CD4-positive, alpha-beta T cell treated with Interleukin-1 beta for 1 hour (primary cell): ENCODE measurements at regions not wholly inside any gene's neighbourhood (a gene's known extent, or its start where the extent isn't known, plus 50 kb on each side); places are given as distances from the start of the nearest gene placed in this dataset.
"Not testable (repeated sequence)": the region's sequence is repeated elsewhere in the genome, so short reads cannot be mapped to it uniquely, and the experiment has no call there.

Source experiments
- DNase-seq, 2 donors: peaks; one replicate each; pipeline ENCODE4 v3.0.0-alpha.2; 2020 to 2022

DNA sequence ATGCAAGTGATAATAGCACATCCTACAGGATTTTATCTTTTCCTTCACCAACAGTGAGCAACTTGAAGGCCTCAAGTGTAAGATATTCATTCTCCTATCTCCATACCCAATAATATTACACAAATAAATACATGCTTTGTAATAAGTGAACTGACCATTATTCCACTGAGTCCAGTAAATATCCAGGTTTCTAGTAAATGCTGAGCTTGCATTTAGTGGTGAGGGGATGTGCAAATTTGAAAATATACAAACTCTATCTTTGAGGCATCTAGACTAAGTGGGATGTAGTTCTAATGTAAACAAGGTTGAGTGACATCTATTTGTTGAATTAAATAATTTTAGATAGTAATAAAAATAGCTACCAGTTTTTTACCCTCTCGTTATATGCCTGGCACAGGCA, 587.6 kb upstream of the IL12A start:
- DNase-seq: no peak

GRCh38 chr3:159409711-159410110, 578.9 kb upstream of the IL12A start:
- DNase-seq: not testable (repeated sequence)

- no peak for DNase-seq
Observed at GRCh38 chr3:159413319-159413718, 575.3 kb upstream of the IL12A start.

- no peak for DNase-seq
Observed at GRCh38 chr3:159416856-159417255, 571.8 kb upstream of the IL12A start.

DNA sequence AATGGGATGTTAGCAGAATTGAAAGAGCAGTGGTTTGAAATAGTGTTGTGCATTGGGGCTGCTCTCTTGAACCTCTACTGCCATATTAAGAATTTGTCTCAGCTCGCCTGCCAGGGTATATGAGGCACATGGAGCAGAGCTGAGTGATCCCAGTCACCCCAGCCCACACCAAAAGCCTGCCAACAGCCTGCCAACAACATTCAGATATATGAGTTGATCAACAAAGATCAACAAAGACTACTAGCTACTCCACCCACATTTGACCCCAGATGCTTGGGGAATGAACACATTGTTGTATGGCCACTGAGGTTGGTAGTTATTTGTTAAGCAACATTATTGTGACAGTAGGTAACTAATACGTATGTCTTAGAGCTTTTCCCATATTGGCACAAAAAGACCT, 570.9 kb upstream of the IL12A start:
- DNase-seq: no peak

GRCh38 chr3:159418571-159419526, 569.8 kb upstream of the IL12A start:
- DNase-seq: no peak

- DNase-seq: no peak
Observed at GRCh38 chr3:159429702-159430101, 558.9 kb upstream of the IL12A start.

DNA sequence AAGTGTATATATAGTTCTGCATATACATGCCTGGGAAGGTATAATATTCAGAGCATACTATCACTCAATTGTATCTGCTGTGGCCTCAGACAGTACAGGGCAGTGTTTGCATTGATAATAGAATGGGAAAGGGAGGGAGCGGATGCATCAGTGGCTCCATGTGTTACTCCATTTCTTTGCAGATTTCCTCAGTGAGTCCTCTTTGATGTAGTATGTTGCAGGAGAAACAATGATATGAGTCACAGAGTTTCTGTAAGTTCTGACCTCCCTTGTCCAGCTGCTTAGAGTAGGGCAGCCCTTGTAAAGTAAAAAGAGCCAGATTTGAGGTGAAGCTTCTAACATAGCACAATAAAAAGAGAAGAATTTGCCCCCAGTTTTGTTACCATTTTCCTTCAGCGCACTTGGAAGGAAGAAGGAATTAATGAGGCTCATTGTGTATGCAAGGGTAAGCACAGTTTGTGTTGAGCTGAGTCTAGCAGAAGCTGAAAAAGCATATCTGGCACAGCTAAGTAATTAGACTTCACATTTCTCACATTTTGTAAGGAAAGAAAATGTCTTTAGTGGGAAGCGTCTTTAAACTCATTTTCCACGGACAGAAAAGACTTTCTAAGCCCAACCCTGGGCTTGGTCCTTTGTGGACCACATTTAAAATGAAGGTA, 555.8 kb upstream of the IL12A start:
- no peak for DNase-seq

GRCh38 chr3:159439346-159439745, 549.3 kb upstream of the IL12A start:
- no peak for DNase-seq

DNA sequence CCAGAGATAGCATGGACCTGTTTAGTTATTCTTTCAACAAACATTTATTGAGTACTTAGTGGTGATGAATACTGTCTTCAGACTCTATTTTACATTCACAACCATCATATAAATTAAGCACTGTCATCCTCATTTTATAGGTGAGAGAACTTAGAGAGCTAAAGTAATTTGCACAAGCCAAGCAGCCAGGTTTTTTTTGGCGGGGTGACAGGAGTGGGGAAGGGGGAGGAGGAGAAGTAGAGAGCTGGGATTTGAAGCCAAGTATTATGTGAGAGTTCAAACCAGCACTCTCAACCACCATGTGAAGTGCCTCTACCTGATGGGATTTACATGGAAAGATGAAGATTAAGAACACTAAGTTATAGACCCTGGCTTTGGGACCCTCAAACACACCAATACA, 547.4 kb upstream of the IL12A start:
- DNase-seq: no peak

DNA sequence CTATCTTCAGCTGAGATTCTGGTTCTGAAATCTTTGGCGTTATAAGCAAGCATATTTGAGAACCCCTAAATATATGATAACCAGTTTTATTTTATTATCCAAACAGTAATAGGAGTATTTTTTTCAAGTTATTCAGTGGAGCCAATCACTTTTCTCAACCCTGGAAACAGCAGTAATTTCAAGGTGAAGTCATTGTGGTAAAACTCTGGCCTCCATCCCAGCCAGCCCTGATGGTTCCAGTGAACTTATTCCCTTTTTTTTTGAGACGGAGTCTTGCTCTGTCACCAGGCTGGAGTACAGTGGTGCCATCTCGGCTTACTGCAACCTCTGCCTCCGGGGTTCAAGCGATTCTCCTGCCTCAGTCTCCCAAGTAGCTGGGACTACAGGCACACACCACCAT, 545.4 kb upstream of the IL12A start:
- DNase-seq: no peak

DNA sequence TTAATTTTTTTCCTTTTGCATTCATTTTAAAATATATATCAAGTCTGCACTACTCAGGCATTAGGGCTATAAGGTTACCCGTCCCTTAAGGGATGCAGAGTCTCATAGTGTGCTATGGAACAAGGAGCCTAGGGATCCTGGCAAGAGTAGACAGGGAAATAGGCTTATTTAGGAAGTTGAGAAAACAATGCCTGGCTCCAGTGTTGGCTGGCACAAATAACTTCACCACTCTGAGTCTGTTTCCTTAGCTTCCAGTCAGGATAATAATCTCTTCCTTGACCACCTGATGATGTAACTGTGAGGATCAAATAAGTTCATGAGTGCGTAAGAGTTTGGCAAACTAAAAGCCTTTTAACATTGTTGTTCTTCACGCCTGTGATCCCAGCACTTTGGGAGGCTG, 540.8 kb upstream of the IL12A start:
- DNase-seq: no peak

DNA sequence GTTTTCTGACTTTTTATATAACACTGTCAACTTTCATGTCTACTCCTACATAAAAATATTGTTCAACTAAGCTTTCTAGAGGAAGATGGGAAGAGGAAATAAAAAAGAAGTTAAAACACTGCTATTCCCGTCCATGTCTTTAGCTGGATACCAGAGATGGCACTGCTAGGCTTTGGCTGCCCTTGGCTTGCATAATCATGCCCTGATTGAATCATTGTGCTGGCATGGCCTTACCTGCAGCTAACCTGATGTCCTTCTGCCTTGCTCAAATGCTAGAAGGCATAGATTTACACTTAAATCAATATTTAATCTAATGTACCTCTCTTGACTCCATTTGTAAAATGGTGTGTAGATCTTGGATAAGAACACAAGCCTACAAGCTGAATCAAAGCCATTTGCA, 539.7 kb upstream of the IL12A start:
- no peak for DNase-seq

- DNase-seq: no peak
Observed at GRCh38 chr3:159451067-159451466, 537.6 kb upstream of the IL12A start.

GRCh38 chr3:159451482-159451881, 537.2 kb upstream of the IL12A start:
- no peak for DNase-seq

DNA sequence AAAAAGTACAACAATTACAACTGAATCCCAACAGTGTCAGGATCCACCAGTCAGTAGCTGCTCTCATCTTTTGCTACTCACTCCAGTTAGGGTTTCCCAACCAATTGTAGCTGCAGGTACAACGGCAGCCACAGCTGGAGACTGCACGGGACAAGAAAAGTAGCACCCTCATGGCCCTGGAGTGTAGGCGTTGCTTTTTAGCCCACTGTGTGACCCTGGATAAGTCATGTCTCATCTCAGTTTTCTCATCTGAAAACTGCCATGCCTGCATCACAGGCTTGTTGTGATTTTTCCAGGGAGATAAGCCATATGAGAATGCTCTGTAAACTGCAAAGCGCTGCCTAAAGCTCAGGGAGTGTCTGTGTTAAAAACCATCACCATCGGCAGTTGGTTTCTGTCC, 535.6 kb upstream of the IL12A start:
- DNase-seq: no peak

DNA sequence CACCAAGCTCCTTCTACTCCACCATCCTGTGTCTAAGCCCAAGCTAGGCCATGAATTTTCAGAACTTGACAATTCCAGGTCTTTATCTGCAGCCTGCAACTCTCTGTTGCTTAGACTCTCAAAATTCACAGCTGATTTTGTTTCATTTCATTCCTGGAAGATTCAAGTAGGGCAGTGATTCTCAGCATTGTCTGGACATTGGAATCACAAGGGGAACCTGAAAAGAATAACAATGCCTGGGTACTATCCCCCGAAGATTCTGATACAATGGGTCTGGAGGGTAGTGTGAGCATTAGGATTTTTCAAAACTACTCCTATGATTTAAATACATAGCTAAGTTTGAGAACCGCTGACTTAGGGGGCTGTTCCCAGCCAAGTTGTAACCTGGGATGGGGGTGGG, 534.7 kb upstream of the IL12A start:
- DNase-seq: no peak

DNA sequence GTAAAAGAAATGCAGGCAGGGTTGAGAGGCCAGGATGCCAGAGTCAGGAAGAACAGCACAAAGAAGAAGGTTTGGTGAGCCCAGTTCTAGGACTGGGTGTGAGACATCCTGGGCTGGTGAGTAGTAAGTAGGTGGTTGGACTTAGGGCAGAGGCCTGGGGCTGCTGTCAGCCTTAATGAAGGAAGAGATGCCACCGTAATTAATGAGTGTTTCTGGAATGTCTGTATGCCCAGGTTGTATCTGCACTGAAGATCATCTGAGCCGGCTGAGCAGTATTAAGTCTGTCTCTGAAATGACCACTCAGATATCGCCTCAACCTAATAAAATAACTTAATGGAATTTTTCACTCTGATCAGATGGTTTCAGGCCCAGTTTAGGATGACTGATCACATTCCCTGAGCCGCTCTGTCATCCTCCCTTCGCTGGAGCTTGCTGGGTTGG, 532.9 kb upstream of the IL12A start:
- no peak for DNase-seq

DNA sequence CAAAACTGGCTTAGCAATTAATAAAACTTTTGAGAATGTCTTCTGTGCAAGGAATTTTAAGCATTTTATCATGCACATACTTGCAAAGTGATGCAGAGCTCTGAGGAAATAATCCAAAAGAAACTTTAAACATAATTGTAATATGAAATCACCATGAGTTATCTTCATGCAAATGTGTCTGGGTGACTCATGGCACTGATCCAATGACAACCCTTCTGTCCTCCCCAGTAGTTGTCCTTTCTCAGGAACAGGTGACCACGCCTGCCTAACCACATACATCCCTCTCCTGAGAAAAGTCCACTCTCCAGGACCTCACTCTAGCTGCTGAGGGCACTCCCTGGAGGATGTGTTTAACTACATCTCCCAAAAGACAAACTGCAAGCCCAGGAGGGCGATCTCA, 530.6 kb upstream of the IL12A start:
- no peak for DNase-seq

GRCh38 chr3:159458982-159459381, 529.7 kb upstream of the IL12A start:
- no peak for DNase-seq

DNA sequence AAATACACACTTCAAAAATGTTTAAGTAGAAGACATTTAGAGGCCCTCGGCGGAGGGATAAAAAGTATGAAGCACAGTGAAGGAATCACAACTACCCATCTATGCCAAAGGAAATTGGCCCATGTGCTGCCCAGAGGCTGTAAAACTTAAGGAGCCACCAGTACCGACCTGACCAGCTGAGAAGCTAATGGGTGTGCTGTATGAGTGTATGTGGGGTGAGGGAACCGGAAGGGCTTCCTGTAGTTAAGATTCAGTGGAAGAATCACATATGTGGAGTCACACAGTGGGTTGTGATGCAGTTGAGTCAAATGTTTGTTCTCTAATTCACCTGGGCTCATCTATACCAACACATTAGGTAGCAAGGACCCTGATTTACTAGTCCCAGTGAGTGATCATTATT, 516.0 kb upstream of the IL12A start:
- no peak for DNase-seq

DNA sequence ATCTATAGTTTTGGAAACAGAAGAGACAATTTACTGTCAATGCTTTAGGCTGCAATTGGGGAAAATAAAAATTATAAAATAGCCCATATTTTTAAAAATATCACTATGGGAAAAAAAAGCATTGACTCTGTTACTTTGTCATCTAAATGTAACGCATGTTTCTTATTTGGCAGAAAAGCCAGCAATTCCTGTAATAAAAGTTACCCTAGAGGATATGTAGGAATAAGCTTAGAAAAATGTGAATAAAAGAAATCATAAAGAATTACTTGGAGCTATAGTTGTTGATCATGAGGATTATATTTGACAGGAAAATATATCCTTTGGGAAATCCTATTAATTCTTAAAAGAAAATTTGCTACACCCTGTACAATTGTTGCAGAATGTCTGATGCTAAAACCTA, 515.4 kb upstream of the IL12A start:
- DNase-seq: no peak

DNA sequence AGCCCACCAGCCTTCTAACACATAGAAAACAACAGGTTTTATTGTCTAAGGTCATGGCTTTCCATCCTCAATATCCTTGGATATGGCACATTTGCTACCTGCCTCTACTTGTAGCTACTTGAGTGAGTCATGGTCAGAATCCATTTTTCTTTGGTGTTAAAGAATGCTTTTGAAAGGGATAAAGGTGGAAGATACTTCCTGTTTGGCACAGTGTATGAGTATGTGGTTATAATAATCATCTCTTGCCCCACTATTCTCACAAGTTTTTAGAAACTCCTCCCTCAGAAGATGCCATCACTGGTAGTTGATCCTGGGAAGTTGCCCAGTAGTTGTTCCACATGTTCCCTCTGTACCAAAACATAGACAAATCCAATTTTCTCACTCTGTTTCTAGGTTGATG, 508.6 kb upstream of the IL12A start:
- no peak for DNase-seq

DNA sequence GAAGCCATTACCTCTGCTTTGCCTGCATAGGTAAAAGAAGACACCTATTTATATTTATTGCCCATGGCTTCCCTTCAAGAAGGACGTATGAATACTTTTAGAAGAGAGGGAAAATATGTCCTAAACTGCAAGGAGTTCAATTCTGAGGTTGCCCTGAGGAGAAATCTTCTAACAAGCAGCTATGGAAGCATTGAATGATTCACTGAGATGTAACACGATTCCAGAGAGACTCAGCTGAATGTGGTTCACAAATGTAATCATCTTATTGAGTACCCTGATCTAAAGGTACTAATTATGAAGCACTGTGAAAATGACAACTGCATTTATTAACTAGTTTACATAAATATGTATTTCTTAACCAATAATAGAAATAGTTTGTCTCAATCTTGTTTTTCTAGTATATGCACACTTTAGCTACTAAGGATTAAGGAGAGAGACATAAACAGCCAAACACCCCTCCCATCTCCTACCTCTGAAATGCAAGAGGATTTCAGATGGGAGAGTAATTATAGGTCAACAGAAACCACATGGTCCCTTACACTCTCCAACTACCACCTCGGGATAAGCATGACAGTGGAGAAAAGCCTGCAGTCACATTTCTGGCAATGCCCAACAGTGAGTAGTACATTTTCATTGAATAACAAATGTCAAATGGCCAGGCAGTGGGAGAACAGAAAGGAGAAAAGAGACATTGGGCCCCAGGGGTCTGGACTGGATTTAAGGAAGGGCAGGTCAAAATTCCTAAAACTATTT, 506.2 kb upstream of the IL12A start:
- no peak for DNase-seq
